Neural crest cell (in vitro differentiated cells): ENCODE measurements at regions not wholly inside any gene's neighbourhood (a gene's known extent, or its start where the extent isn't known, plus 50 kb on each side); places are given as distances from the start of the nearest gene placed in this dataset.

Experiments
- DNase-seq: peaks from one replicate; pipeline ENCODE4 v3.0.0; 2021; ENCODE audit warnings: low read depth, mixed read lengths, low spot score
- H3K27ac Mint-ChIP-seq: one replicate; pipeline ENCODE4 v1.8.0; 2021; ENCODE audit warnings: mild to moderate bottlenecking, mixed read lengths; ENCODE audit not compliant: unreplicated experiment
- H3K27me3 Mint-ChIP-seq: 2 replicates; pipeline ENCODE4 v1.8.0; 2021; ENCODE audit warnings: low read depth, mild to moderate bottlenecking, mixed read lengths
- H3K36me3 Mint-ChIP-seq: 2 replicates; pipeline ENCODE4 v1.8.0; 2021; ENCODE audit warnings: low read depth, mild to moderate bottlenecking, mixed read lengths
- H3K4me1 Mint-ChIP-seq: 2 replicates; pipeline ENCODE4 v1.8.0; 2021; ENCODE audit warnings: mixed read lengths
- H3K4me3 Mint-ChIP-seq: one replicate; pipeline ENCODE4 v1.8.0; 2021; ENCODE audit warnings: mild to moderate bottlenecking, mixed read lengths
- H3K9me3 Mint-ChIP-seq: 2 replicates; pipeline ENCODE4 v1.8.0; 2021; ENCODE audit warnings: mixed read lengths
- TF ChIP-seq, protein P1 (sequence below): fragments of 200-600 bp; sonication (generic); conservative IDR thresholded peaks from 2 replicates; pipeline ENCODE4 v1.5.0; 2021; ENCODE audit warnings: antibody characterized with exemption, mild to moderate bottlenecking

DNA sequence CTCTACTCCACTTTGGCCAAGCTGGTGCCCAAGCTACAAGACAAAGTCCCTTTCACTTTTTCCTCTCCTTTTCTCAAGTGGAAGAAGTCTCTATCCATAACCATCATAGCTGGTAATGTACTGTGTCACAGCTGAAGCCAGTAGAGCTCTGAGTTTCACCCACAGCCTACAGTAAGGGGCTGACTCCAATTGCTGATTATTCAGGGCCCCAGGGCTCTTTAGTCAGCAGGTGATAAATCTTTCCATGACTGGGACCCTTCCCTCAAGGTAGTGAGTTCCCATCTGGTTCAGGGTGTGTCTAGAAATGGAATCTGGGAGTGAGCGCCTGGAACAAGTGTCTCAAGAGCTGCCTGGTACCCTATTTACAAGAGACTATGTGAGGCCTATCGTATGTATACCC is 436.0 kb upstream of the CA10 start:
- TF ChIP-seq, protein P1, sequence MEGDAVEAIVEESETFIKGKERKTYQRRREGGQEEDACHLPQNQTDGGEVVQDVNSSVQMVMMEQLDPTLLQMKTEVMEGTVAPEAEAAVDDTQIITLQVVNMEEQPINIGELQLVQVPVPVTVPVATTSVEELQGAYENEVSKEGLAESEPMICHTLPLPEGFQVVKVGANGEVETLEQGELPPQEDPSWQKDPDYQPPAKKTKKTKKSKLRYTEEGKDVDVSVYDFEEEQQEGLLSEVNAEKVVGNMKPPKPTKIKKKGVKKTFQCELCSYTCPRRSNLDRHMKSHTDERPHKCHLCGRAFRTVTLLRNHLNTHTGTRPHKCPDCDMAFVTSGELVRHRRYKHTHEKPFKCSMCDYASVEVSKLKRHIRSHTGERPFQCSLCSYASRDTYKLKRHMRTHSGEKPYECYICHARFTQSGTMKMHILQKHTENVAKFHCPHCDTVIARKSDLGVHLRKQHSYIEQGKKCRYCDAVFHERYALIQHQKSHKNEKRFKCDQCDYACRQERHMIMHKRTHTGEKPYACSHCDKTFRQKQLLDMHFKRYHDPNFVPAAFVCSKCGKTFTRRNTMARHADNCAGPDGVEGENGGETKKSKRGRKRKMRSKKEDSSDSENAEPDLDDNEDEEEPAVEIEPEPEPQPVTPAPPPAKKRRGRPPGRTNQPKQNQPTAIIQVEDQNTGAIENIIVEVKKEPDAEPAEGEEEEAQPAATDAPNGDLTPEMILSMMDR = no peak
- H3K9me3 Mint-ChIP-seq = peaks cover 8% of the 10 kb centered on the region
- peaks cover 2% of the 10 kb centered on the region for H3K36me3 Mint-ChIP-seq
- no peak overlapping the region for H3K27ac Mint-ChIP-seq
- no peaks in the 10 kb centered on the region for H3K4me1 Mint-ChIP-seq
- H3K27me3 Mint-ChIP-seq = no peaks in the 10 kb centered on the region
- H3K4me3 Mint-ChIP-seq = no peak overlapping the region
- DNase-seq = no peak

DNA sequence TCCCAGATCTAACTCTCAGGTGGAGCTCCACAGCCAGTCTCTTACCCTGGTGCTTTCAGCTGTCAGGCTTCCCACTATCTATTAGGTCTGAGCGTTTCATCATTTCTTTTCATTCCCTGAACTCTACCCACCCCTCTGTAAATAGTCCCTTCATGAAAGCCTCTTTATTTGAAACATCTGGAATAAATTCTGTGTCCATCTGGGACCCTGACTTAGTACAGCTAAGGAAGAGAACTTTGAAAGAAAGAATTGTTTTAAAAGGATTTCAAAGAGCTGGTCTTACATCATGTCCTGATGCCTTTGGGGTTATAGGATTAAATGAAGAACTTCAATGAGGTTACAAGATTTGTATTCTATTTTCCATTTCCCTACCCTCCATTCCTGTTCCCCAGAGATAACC is 388.5 kb upstream of the CA10 start:
- Mint-ChIP-seq H3K36me3 (peaks cover 5% of the 10 kb centered on the region), H3K4me3 (peak overlapping the region; percentile 43), H3K27ac (peak overlapping the region; percentile 55), H3K9me3 (peaks cover 5% of the 10 kb centered on the region), H3K27me3 (no peaks in the 10 kb centered on the region), H3K4me1 (peaks cover 36% of the 10 kb centered on the region)
- DNase-seq = no peak
- TF ChIP-seq, protein P1 = no peak

DNA sequence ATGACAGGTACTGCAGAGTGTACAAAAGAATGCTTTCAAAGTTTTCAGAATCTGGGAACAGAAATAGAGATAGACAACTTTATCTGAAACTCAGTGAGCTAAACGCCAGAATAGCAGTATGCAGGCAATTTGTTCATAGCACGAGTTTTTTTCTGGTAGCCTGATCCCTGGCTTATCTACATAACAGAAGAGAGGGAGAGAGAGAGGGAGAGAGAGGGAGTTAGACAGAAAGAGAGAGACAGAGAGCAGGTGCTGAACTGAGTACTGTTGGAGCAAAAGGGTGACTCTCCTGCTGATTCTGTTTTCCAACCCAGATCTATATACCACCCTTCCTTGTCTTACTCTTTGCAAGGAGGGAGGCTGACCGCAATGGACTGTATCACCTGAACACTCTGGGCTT is 388.0 kb upstream of the CA10 start:
- H3K27ac Mint-ChIP-seq = no peak overlapping the region
- TF ChIP-seq, protein P1 = no peak
- peaks cover 3% of the 10 kb centered on the region for H3K36me3 Mint-ChIP-seq
- DNase-seq = no peak
- H3K9me3 Mint-ChIP-seq = peaks cover 6% of the 10 kb centered on the region
- H3K27me3 Mint-ChIP-seq = no peaks in the 10 kb centered on the region
- peaks cover 36% of the 10 kb centered on the region for H3K4me1 Mint-ChIP-seq
- no peak overlapping the region for H3K4me3 Mint-ChIP-seq

DNA sequence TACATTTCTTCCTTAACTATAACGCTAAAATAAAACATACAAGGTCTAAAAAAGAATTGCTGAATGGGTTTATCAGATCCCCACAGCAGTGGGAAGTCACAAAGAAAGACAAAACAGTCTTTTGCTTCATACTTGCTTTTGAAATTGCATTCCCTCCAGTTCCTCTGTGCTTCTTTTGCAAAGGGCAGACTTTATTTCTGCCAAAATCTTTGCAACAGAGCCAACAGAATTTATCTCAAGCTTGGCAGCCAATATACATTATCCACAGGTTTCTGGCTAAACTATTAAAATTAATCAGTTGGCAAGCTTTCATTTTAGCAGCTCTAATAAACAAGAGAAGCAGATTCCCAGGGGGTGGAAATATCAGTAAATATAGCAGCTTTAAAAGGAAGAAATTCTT is 378.9 kb upstream of the CA10 start:
- DNase-seq = no peak
- Mint-ChIP-seq H3K4me3 (no peak overlapping the region), H3K27ac (peak overlapping the region; percentile 87), H3K36me3 (no peaks in the 10 kb centered on the region), H3K9me3 (peaks cover 3% of the 10 kb centered on the region), H3K27me3 (no peaks in the 10 kb centered on the region), H3K4me1 (peaks cover 13% of the 10 kb centered on the region)
- TF ChIP-seq, protein P1 = no peak

DNA sequence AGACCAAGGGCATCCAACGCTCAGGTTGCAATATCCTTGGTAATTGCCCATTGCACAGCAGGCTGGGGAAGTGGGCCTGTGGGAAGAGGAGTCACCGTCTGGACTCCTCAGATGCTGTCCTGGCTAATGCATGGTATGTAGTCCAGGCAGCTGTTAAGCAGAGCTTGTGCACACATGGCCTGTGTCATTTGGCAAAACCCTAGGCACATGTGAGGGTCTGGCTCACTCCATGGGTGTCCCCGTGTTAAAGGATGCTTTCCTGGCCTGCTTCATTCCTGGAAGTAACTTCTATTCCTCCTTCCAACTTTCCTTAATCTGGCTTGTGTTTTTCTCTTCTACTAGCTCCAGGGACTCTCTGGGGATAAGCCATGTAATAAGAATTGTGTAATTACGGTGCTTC is 378.0 kb upstream of the CA10 start:
- no peak overlapping the region for H3K27ac Mint-ChIP-seq
- peaks cover 13% of the 10 kb centered on the region for H3K4me1 Mint-ChIP-seq
- no peaks in the 10 kb centered on the region for H3K27me3 Mint-ChIP-seq
- H3K36me3 Mint-ChIP-seq = no peaks in the 10 kb centered on the region
- DNase-seq = no peak
- H3K4me3 Mint-ChIP-seq = no peak overlapping the region
- TF ChIP-seq, protein P1 = no peak
- peaks cover under 1% of the 10 kb centered on the region for H3K9me3 Mint-ChIP-seq

DNA sequence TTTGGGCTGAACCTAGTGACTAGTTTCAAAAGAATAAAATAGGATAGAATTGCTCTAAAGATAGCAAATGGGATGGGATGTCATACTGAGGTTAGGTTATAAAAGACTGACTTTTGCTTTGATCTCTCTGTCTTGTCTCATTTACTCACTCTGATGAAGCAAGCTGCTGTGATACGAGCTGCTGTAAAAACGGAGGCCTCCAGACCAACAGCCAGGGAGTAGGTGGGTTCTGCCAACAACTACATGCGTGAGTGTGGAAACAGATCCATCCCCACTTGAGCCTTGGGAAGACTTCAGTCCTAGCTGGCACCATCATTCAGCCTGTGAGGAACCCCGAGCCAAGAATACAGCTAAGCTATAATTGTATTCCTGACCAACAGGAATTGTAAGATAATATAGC is 373.9 kb upstream of the CA10 start:
- Mint-ChIP-seq H3K4me3 (no peak overlapping the region), H3K9me3 (no peaks in the 10 kb centered on the region), H3K4me1 (peaks cover 6% of the 10 kb centered on the region), H3K27ac (no peak overlapping the region), H3K27me3 (no peaks in the 10 kb centered on the region), H3K36me3 (no peaks in the 10 kb centered on the region)
- no peak for DNase-seq
- TF ChIP-seq, protein P1 = no peak
